ENCODE measurements at regions not wholly inside any gene's neighbourhood (a gene's known extent, or its start where the extent isn't known, plus 50 kb on each side); places are given as distances from the start of the nearest gene placed in this dataset.

- no peak for TF ChIP-seq CTCF (IDR thresholded peaks at IDR 0.05)
Measured at GRCh38 chr5:158100373-158100888, 241.5 kb upstream of the CLINT1 start.

GRCh38 chr5:158099571-158100105 is 240.7 kb upstream of the CLINT1 start:
- H3K36me3 ChIP-seq, result no peaks in the 10 kb centered on the region
- no peaks in the 10 kb centered on the region for H3K4me1 ChIP-seq
- H3K9me3 ChIP-seq, result peaks cover 6% of the 10 kb centered on the region
- DNase-seq (no peak), ATAC-seq (no peak)
- peaks cover 4% of the 10 kb centered on the region for H3K27me3 ChIP-seq (ENCODE audit: low read depth)
- no peak overlapping the region for H3K27ac ChIP-seq
- no peak overlapping the region for H3K4me3 ChIP-seq
- intact Hi-C loops (cut with DNase I), result no loop called here
- TF ChIP-seq CTCF (IDR thresholded peaks at IDR 0.05), result no peak

More at GRCh38 chr5:158100373-158100888, 241.5 kb upstream of the CLINT1 start:
- ATAC-seq (no peak), DNase-seq (no peak)
- H3K27me3 ChIP-seq (ENCODE audit: low read depth), result peaks cover 4% of the 10 kb centered on the region
- peaks cover 6% of the 10 kb centered on the region for H3K9me3 ChIP-seq
- no peak overlapping the region for H3K27ac ChIP-seq
- intact Hi-C loops (cut with DNase I), result no loop called here
- H3K4me3 ChIP-seq, result no peak overlapping the region
- H3K36me3 ChIP-seq, result no peaks in the 10 kb centered on the region
- no peaks in the 10 kb centered on the region for H3K4me1 ChIP-seq

- Histone ChIP-seq H3K4me1 (no peaks in the 10 kb centered on the region), H3K36me3 (no peaks in the 10 kb centered on the region), H3K4me3 (no peak overlapping the region), H3K27me3 (ENCODE audit: low read depth) (no peaks in the 10 kb centered on the region), H3K27ac (no peak overlapping the region), H3K9me3 (peaks cover 6% of the 10 kb centered on the region)
- intact Hi-C loops (cut with DNase I), result no loop called here
- DNase-seq (no peak), ATAC-seq (no peak)
- no peak for TF ChIP-seq CTCF (IDR thresholded peaks at IDR 0.05)
Measured at GRCh38 chr5:158096835-158097234, 237.9 kb upstream of the CLINT1 start.

GRCh38 chr5:158086856-158087255 is 227.9 kb upstream of the CLINT1 start:
- ATAC-seq, result no peak
- H3K36me3 ChIP-seq, result no peaks in the 10 kb centered on the region
- DNase-seq, result no peak
- no peak overlapping the region for H3K4me3 ChIP-seq
- H3K27ac ChIP-seq, result no peak overlapping the region
- H3K9me3 ChIP-seq, result no peaks in the 10 kb centered on the region
- intact Hi-C loops (cut with DNase I), result no loop called here
- no peaks in the 10 kb centered on the region for H3K27me3 ChIP-seq (ENCODE audit: low read depth)
- no peak for TF ChIP-seq CTCF (IDR thresholded peaks at IDR 0.05)
- H3K4me1 ChIP-seq, result no peaks in the 10 kb centered on the region

- Histone ChIP-seq H3K36me3 (no peaks in the 10 kb centered on the region), H3K27me3 (ENCODE audit: low read depth) (no peaks in the 10 kb centered on the region), H3K4me3 (no peak overlapping the region), H3K27ac (no peak overlapping the region), H3K9me3 (no peaks in the 10 kb centered on the region), H3K4me1 (no peaks in the 10 kb centered on the region)
- DNase-seq (no peak), ATAC-seq (no peak)
- TF ChIP-seq CTCF (IDR thresholded peaks at IDR 0.05), result no peak
- intact Hi-C loops (cut with DNase I), result no loop called here
Measured at GRCh38 chr5:158084292-158084691, 225.3 kb upstream of the CLINT1 start.
